GM06990 (cell line): ENCODE measurements at regions not wholly inside any gene's neighbourhood (a gene's known extent, or its start where the extent isn't known, plus 50 kb on each side); places are given as distances from the start of the nearest gene placed in this dataset.

ENCODE experiments used
- DNase-seq: peaks from one replicate; pipeline ENCODE4 v3.0.0-alpha.2; 2011; ENCODE audit not compliant: insufficient read length; ENCODE audit errors: extremely low read depth
- H3K27me3 ChIP-seq: replicated peaks from 2 replicates; pipeline ENCODE4 v1.6.0; 2011; ENCODE audit warnings: low read length; ENCODE audit not compliant: control insufficient read depth, insufficient read depth
- H3K36me3 ChIP-seq: 2 replicates; pipeline ENCODE4 v1.5.1; 2011; ENCODE audit warnings: low read length; ENCODE audit not compliant: control insufficient read depth, insufficient read depth
- H3K4me3 ChIP-seq: replicated peaks from 2 replicates; pipeline ENCODE4 v1.5.1; 2011; ENCODE audit warnings: low read depth, mild to moderate bottlenecking, control low read depth, low read length
- TF ChIP-seq, protein P1 (sequence below): IDR thresholded peaks from 2 replicates; pipeline ENCODE4 v1.5.1; 2011; ENCODE audit warnings: low read length, control low read depth, mild to moderate bottlenecking, inconsistent platforms; ENCODE audit not compliant: insufficient read depth, poor library complexity, severe bottlenecking

DNA sequence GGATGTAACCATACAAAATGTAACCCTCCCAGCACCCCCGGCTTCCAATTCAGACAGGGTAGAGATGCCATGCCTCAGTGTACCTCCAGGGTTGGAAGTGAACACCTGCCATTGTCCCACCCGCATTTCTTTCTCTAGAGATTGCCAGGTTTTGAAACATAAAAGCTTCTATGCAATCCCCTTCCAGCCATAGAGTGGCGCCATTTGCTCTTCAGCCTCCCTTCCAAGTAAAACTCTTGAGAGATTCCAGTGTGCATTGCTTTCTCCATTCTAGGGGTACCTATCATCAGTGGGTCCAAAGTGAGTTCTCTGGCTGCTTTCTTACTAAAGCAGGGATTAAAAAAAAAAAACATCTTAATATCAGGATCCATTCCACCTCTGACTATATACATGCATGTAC lies 133.1 kb upstream of the RPL38 start:
- DNase-seq: no peak
- no peaks in the 10 kb centered on the region; the same call in 1 of the 2 replicates for H3K27me3 ChIP-seq
- TF ChIP-seq, protein P1, sequence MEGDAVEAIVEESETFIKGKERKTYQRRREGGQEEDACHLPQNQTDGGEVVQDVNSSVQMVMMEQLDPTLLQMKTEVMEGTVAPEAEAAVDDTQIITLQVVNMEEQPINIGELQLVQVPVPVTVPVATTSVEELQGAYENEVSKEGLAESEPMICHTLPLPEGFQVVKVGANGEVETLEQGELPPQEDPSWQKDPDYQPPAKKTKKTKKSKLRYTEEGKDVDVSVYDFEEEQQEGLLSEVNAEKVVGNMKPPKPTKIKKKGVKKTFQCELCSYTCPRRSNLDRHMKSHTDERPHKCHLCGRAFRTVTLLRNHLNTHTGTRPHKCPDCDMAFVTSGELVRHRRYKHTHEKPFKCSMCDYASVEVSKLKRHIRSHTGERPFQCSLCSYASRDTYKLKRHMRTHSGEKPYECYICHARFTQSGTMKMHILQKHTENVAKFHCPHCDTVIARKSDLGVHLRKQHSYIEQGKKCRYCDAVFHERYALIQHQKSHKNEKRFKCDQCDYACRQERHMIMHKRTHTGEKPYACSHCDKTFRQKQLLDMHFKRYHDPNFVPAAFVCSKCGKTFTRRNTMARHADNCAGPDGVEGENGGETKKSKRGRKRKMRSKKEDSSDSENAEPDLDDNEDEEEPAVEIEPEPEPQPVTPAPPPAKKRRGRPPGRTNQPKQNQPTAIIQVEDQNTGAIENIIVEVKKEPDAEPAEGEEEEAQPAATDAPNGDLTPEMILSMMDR: no peak
- no peak overlapping the region for H3K4me3 ChIP-seq
- no peaks in the 10 kb centered on the region for H3K36me3 ChIP-seq

DNA sequence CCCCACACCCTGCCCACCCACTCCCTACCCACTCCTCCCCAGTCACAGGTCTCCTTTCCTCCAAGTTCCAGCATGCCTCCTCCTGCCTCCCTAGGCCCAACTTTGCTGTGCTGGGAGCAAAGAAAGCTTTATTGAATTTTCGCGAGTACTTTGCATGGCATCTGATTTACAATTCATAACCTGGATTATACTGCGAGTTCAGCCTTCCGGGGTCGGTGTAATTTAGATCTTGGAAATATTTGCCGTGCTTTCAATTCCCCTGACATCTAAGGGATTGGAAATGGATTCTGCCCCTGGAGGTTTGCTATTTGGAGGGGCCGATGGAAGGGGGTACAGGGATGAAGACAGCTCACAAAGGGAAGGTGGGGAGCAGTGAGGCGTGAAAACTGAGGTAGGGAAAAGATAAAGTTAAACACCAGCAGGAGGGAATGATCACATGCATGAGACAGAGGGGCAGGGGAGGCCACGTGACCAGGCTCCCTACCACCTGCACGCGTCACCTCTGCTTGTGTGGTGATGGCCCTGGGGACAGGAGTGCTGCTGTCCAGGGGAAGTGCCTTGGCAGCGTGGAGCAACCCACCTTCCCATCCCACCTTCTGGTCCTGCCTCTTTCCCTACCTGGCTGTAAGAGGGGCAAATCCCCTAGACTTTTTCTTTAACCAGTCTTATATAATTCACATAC lies 132.3 kb upstream of the RPL38 start:
- no peak for DNase-seq
- Histone ChIP-seq H3K27me3 (no peaks in the 10 kb centered on the region; the same call in 1 of the 2 replicates), H3K4me3 (no peak overlapping the region), H3K36me3 (no peaks in the 10 kb centered on the region)
- TF ChIP-seq, protein P1: no peak

DNA sequence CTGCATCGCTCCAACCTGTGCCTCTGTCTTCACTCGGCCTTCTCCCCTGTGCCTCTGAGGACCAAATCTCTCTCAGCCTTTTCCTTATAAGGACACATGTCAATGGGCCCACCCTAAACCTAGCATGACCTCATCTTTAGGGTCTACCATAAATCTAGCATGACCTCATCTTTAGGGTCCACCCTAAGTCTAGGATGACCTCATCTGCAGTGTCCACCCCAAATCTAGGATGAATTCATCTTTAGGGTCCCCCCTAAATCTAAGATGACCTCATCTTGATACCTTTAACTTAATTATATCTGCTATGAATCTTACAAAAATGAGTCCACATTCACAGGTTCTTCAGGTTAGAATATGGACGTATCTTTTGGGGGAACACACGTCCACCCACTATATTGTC lies 131.1 kb upstream of the RPL38 start:
- TF ChIP-seq, protein P1: no peak
- Histone ChIP-seq H3K4me3 (no peak overlapping the region), H3K36me3 (no peaks in the 10 kb centered on the region), H3K27me3 (no peaks in the 10 kb centered on the region; the same call in 1 of the 2 replicates)
- no peak for DNase-seq

DNA sequence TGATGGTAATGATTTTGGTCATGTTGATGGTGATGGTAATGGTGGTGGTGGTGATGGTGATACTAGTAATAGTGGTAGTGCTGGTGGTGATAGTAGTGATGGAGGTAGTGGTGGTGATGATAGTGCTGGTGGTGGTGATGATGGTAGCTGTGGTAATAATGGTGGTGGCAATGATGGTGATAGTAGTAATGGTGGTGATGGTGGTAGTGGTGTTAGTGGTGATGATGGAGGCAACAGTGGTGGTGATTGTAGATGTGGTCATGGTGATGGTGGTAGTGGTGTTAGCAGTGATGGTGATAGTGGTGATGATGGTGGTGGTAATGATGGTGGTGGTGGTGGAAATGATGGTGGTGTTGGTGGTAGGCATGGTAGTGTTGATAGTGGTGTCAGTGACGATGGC lies 127.0 kb upstream of the RPL38 start:
- no peaks in the 10 kb centered on the region; the same call in 1 of the 2 replicates for H3K27me3 ChIP-seq
- TF ChIP-seq, protein P1: no peak
- H3K36me3 ChIP-seq: no peaks in the 10 kb centered on the region
- no peak overlapping the region for H3K4me3 ChIP-seq
- no peak for DNase-seq

DNA sequence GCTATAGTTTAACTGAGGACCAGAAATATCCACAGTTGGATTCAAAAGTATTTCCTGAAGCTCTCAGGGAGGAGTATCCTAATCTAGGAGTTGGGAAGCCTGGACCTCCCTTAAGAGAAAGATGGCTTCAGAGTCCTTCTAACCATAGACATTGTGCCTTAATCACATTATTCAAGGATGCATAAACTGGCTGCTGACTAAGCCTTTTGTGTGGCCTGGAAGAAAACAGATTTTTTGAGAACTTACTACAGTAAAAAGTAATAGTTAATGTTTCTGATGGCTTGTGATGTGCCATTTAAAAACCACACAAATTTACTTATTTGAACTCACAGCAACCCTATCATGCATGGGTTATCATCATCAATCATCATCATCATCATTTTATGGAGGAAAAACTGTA lies 126.2 kb upstream of the RPL38 start:
- Histone ChIP-seq H3K4me3 (no peak overlapping the region), H3K36me3 (no peaks in the 10 kb centered on the region), H3K27me3 (no peaks in the 10 kb centered on the region; the same call in 1 of the 2 replicates)
- TF ChIP-seq, protein P1: no peak
- no peak for DNase-seq
